OCI-LY7 (cell line): ENCODE measurements at regions not wholly inside any gene's neighbourhood (a gene's known extent, or its start where the extent isn't known, plus 50 kb on each side); places are given as distances from the start of the nearest gene placed in this dataset.

Experiments used
- CTCF ChIP-seq: fragments of 200-600 bp; sonication (generic); conservative IDR thresholded peaks from 2 replicates; pipeline ENCODE4 v1.5.1; 2014; ENCODE audit warnings: mild to moderate bottlenecking, antibody characterized with exemption, low read length, moderate library complexity, mixed read lengths
- EZH2phosphoT487 ChIP-seq: fragments of 200-600 bp; sonication (generic); IDR thresholded peaks from 2 replicates; pipeline ENCODE4 v1.6.1; 2018; ENCODE audit warnings: low read depth, borderline replicate concordance, mild to moderate bottlenecking, mixed run types, antibody characterized with exemption, low read length, moderate library complexity, mixed read lengths

GRCh38 chr5:6041977-6042550, 336.3 kb downstream of the MED10 start:
- no peak for TF ChIP-seq CTCF
- TF ChIP-seq EZH2phosphoT487, result no peak
